AG04450 (cell line): ENCODE measurements at regions not wholly inside any gene's neighbourhood (a gene's known extent, or its start where the extent isn't known, plus 50 kb on each side); places are given as distances from the start of the nearest gene placed in this dataset.
"Not testable (repeated sequence)": the region's sequence is repeated elsewhere in the genome, so short reads cannot be mapped to it uniquely, and the experiment has no call there.

Experiments
- CTCF ChIA-PET: fragments of 300-600, 350-600 bp; formaldehyde crosslinking; extraction: SDS; loops from one replicate; lab custom pipeline; 2022; ENCODE audit warnings: antibody characterized with exemption, inconsistent platforms; lab: Charles Lee
- POLR2A ChIA-PET: fragments of 350-600 bp; formaldehyde crosslinking; extraction: SDS; loops from one replicate; lab custom pipeline; 2021; ENCODE audit warnings: antibody characterized with exemption, inconsistent platforms; lab: Yijun Ruan, JAX
- DNase-seq: peaks from one replicate; pipeline ENCODE4 v3.0.0-alpha.2; 2011; ENCODE audit warnings: low read depth, low spot score
- H3K27ac ChIP-seq: one replicate; pipeline ENCODE4 v1.5.1; 2012; ENCODE audit warnings: low read depth, low read length, control low read depth
- H3K27me3 ChIP-seq: one replicate; pipeline ENCODE4 v1.6.0; 2012; ENCODE audit warnings: low read length; ENCODE audit not compliant: control insufficient read depth, insufficient read depth
- H3K4me3 ChIP-seq: 2 replicates; pipeline ENCODE4 v1.5.1; 2011; ENCODE audit warnings: mild to moderate bottlenecking, low read depth, low read length, control low read depth
- H3K9me3 ChIP-seq: 2 replicates; pipeline ENCODE4 v1.5.1; 2012; ENCODE audit warnings: low read length; ENCODE audit not compliant: control insufficient read depth, insufficient read depth
- TF ChIP-seq, protein P1 (sequence below): IDR thresholded peaks from 2 replicates; pipeline ENCODE4 v1.5.1; 2011; ENCODE audit warnings: low read depth, low read length, control low read depth, inconsistent platforms

DNA sequence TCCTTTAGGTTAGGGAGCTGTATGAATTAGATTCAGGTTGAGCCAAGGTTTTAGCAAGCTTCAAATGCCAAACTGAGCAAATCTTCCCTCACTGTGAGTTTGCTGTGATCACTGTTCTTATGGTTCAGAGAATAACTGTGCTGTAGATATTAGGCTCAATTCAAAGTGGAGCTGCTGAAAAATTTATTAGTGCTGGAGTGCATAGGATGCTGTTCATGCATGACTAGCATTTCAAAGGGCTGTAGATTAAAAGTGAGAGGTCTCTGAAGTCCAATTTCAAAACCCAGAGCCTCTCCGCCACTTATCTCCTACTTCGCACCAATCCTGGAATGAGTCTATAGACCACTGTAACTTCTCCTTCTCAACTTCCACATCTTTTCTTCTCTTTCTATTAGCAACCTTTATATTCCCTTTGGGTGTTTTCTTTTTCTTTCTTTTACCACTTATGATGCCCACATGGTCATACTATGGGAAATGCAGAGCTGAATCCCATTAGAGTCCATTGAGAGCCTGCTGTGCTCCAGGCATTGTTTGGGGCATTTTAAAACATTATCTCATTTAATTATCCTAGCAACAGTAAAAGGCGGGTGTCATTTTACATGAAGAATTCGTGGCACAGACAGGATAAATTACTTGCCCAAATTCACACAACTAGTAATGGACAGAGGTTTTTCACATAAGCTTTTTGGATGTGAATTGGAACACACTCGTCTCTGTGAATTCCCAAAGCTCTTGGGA is 77.5 kb upstream of the EEA1 start:
- no peak overlapping the region for H3K27ac ChIP-seq
- POLR2A ChIA-PET, result no interaction called here
- CTCF ChIA-PET, result interaction anchor here (1.1 kb wide), 1 partner anchor 390 kb away, joined by 3 read pairs; no protein-coding TSS in a partner anchor

DNA sequence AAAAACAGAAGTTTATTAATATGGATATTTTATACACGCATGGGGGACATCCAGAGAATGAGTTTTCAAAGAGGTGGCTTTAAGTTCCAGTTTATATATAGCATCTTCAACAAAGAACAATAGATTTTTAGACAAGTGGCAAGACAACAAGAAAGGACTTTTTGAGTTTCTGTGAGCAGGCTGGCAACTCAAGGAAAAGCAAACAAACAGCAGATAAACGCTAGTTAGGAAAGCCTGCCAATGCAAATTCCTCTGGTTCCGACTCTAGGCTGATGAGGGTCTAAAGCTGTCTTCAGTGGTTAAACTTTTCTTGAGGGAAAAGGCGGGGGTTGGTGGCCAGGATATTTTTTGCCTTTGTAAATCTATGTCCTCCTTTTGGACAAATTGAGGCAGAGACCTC is 78.4 kb upstream of the EEA1 start:
- H3K9me3 ChIP-seq, result no peaks in the 10 kb centered on the region
- TF ChIP-seq, protein P1, sequence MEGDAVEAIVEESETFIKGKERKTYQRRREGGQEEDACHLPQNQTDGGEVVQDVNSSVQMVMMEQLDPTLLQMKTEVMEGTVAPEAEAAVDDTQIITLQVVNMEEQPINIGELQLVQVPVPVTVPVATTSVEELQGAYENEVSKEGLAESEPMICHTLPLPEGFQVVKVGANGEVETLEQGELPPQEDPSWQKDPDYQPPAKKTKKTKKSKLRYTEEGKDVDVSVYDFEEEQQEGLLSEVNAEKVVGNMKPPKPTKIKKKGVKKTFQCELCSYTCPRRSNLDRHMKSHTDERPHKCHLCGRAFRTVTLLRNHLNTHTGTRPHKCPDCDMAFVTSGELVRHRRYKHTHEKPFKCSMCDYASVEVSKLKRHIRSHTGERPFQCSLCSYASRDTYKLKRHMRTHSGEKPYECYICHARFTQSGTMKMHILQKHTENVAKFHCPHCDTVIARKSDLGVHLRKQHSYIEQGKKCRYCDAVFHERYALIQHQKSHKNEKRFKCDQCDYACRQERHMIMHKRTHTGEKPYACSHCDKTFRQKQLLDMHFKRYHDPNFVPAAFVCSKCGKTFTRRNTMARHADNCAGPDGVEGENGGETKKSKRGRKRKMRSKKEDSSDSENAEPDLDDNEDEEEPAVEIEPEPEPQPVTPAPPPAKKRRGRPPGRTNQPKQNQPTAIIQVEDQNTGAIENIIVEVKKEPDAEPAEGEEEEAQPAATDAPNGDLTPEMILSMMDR, result no peak
- no peak overlapping the region for H3K4me3 ChIP-seq
- ChIA-PET POLR2A (no interaction called here), CTCF (interaction anchor here (1.2 to 3.0 kb wide), 3 partner anchors 21 to 412 kb away, joined by 4 to 16 read pairs (median 6); no protein-coding TSS in a partner anchor)
- H3K27ac ChIP-seq, result no peak overlapping the region
- H3K27me3 ChIP-seq, result no peaks in the 10 kb centered on the region
- no peak for DNase-seq

More for the DNA sequence above, 77.5 kb upstream of the EEA1 start:
- H3K9me3 ChIP-seq, result no peaks in the 10 kb centered on the region
- H3K27me3 ChIP-seq, result no peaks in the 10 kb centered on the region
- no peak for DNase-seq
- H3K4me3 ChIP-seq, result no peak overlapping the region
- TF ChIP-seq, protein P1, result no peak

DNA sequence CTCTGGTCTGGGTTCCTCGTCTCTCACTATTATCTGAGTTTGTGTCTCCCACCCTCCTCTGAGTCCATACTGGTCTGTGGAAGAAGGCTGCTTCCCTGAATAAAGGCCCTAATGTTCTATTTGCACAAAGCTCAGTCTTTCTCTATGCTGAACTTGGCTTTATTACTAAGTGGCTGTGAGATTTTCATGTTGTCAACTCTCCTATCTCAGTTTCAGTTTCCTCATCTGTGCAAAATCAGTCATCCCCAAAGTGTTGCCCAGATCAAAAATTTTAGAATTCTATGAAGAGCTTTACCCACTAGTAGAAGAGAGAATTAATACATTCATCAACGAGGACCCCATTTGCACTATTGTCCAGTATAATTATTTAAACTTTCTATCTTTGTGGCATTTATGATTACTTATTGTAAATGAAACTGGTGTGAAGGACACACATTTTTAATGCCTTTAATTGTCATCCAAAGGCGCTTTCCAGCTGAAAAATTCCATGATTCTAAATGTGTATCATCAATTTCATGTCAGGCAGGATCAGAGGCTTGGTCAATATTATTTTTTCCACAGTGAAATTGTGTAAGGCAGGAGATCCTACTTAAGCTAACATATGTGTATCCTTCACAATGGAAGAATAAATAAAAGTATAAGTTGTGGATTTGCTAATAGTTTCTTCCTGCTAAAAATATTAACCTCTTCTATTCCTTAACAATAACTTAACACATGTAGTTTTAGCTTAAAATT is 79.1 kb upstream of the EEA1 start:
- ChIA-PET CTCF (interaction anchor here (0.7 to 3.0 kb wide), 5 partner anchors 16 to 411 kb away, joined by 3 to 16 read pairs (median 6); no protein-coding TSS in a partner anchor), POLR2A (no interaction called here)
- DNase-seq, result no peak
- Histone ChIP-seq H3K9me3 (no peaks in the 10 kb centered on the region), H3K4me3 (no peak overlapping the region), H3K27me3 (no peaks in the 10 kb centered on the region), H3K27ac (no peak overlapping the region)
- TF ChIP-seq, protein P1, result no peak

DNA sequence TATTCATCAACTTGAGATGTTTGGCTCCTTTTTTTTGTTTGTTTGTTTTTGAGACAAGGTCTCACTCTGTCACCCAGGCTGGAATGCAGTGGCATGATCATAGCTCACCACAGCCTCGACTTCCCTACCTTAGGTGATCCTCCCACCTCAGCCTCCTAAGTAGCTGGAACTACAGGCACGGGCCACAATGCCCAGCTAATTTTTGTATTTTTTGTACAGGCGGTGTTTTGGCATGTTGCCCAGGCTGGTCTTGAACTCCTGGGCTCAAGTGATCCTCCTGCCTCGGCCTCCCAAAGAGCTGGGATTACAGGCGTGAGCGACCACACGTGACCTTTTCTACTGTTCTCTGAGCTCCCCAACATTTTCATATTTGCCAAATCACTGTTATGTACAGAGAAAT is 79.8 kb upstream of the EEA1 start:
- POLR2A ChIA-PET, H3K27me3 ChIP-seq, H3K27ac ChIP-seq, DNase-seq, H3K4me3 ChIP-seq, H3K9me3 ChIP-seq: not testable (repeated sequence)
- CTCF ChIA-PET, result interaction anchor here (1.8 to 3.0 kb wide), 3 partner anchors 17 to 411 kb away, joined by 4 to 16 read pairs (median 7); no protein-coding TSS in a partner anchor

DNA sequence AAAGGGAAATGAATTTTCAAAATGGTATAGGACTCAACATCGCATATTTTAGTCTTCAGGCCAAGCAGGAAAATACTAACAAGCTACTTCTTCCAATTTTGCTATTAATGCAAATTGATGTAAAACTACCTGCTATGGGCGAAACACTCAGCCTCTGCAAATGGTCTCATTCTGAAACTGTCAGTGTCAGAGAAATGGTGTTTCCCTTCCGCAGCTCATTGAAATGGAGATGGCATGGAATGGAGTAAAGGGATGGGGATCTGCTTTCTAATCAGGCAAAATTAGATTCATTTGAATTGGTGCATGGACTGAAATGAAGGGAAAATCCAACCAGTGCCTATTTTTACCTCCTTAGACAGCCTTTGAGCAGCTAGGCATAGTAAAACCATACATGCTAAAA is 80.4 kb upstream of the EEA1 start:
- no peaks in the 10 kb centered on the region for H3K9me3 ChIP-seq
- CTCF ChIA-PET, result interaction anchor here (2.3 to 3.0 kb wide), 2 partner anchors 18 to 388 kb away, joined by 7 to 16 read pairs; no protein-coding TSS in a partner anchor
- no peak for DNase-seq
- no peak overlapping the region for H3K4me3 ChIP-seq
- TF ChIP-seq, protein P1, result no peak
- H3K27me3 ChIP-seq, result no peaks in the 10 kb centered on the region
- no peak overlapping the region for H3K27ac ChIP-seq
- POLR2A ChIA-PET, result no interaction called here
